ENCODE measurements at regions not wholly inside any gene's neighbourhood (a gene's known extent, or its start where the extent isn't known, plus 50 kb on each side); places are given as distances from the start of the nearest gene placed in this dataset.
"Not testable (repeated sequence)": the region's sequence is repeated elsewhere in the genome, so short reads cannot be mapped to it uniquely, and the experiment has no call there.

DNA sequence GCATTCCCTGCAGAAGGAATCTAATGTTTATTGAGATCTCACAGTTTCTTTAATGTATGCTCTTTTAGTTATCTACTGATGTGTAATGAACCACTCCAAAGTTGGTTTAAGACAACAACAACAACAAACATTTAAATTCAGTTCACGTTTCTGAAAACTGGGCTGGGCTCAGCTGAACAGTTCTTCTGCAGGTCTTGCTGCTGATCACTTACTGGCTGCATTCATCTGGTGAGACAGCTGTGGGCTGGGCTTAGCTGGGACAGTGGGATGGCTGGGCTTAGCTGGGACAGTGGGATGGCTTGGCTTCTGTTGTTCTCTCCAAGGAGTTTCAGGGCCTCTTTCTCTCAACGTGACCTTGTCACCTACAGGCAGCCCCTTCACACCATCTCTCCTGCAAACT, 544.3 kb upstream of the CDH5 start:
- no peak for DNase-seq

DNA sequence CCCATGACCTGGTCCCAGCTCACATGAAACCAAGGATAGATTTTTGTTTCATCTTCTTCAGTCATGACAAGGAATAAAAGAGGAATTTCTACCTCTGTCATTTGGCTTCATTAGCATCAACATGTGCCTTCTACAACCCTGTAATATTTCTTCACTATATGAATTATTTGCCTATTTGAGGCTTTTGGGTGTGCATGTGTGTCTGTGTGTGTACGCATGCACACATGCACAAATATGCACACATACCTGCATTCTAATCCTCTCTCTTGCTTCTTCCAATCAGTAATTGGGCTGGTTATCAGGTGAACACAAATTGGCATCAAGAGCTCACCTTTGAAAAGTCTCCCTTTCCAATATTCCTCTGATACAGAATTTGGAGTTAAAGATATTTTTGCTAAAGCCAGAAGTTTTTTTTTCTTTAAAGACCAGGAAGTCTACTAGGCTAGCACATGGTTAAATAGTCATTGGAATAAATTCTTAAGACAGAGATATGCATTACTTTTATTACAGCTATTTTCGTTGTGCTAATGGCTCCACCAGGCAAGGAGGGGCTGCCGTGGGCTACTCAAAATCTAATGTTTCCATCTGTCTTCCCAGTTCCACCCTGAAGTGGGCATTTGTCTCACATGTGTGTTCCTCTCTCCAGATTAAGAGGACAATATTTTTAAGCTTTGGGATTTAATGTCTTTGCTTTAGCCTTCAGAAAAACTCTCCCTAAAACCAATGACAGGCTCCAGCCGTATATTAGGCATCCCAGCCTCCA, 547.2 kb upstream of the CDH5 start:
- DNase-seq: no peak

DNA sequence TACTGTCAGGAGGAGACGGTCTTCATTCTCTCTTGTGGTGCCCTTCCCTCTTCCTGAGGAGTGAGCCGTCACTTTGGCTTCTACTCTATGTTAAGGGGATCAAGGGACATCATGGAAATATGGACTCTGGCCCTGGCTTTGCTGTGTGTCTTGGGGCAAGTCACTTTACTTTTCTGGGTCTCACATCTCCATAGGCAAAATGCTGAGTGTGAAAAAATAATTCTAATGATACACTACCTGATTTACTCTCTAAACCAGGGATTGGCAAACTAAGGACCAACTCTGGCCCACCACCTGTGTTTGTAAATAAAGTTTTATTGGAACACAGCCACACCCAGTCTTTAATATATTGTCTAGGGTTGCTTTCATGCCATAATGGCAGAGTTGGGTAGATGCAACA, 548.7 kb upstream of the CDH5 start:
- no peak for DNase-seq

DNA sequence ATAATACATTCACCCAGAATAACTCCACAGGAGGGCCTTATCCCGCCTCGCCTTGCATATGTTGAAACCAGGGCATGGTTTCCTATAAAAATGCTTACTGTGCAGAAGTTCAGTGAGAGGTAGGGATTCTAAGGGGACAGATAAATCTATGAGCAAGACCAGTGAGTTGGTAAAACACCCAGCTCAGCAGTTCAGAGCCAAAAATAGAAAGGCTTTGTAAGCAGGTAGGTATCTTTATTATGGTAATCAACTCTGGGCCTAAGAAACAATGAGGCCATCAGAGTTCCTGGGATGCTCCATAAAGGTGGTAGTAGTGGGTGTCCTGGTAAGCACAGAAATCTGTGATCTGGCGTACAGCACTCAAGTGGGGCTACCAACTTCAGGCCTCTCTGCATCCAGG, 549.4 kb upstream of the CDH5 start:
- no peak for DNase-seq

DNA sequence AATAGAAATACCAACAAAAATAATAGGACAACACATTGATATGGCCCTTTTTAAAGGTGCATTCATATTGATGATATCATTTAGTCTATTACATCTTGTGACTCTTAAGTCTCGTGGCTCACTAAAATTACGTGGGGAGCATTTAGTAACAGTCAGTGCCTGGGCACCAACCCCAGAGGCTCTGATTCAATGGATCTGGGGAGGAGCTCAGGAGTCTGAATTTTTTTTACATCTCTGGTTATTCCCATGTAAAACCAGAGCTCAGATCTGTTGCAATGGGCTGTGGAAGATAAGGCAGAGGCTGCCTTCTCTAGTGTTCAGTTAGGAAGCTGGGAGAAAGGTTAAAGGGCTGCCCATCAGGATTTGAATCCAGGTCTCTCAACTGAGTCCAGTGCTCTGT, 549.9 kb upstream of the CDH5 start:
- no peak for DNase-seq

DNA sequence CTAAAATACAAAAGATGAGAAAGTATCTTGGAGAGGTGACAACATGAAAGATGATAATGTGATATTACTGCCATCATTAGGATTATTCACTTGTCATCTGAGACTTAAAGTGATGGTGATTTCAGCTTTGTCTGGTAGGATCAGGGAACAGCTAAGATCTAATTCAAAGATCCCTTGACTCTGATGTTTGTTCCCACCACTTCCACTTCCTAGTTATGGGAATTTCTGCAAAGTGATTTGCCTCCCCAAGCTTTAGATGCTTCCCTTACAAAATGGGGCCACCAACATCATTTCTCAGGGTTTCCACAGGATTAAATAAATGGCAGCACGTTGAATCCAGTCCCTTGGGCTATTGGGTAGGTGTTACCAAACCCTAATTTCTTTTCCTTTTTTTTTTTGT, 550.8 kb upstream of the CDH5 start:
- no peak for DNase-seq

DNA sequence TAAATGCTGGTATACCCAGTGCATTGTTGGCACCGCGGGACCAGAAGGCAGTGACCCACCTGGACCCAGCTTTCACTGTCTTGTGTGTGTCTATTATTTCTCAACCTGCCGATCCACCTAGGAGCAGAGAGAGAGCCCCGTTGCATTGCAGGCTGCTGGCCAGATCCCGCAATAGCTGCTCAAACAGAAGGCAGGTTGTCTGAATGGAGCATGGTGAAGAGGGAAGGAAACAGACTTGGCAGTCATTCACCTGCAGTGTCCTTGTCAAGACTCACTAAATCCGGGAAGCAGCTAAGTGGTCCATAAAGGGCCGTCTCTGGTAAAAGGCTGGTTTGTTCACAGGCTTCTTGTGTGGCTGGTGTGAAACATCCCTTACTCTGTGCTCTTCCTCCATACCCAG, 552.6 kb upstream of the CDH5 start:
- not testable (repeated sequence) for DNase-seq

DNA sequence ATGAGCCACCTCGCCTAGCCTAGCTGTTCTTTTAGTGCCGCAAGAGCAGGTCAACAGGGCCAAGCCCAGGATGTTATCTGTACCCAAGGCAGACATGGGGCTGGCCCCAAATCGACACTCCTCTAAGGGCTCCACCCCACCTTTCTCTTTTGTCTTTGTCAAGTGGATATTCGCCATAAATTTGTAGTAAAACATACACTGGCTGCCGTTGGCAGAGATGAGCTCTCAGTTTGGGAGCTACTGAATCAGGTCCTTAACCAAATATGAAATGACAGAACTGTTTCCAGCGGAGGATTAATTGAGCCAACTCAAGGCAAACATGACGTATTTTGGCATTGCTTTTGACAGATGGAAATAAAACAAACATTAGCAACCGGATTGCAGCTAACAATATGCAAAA, 556.9 kb upstream of the CDH5 start:
- DNase-seq: no peak

DNA sequence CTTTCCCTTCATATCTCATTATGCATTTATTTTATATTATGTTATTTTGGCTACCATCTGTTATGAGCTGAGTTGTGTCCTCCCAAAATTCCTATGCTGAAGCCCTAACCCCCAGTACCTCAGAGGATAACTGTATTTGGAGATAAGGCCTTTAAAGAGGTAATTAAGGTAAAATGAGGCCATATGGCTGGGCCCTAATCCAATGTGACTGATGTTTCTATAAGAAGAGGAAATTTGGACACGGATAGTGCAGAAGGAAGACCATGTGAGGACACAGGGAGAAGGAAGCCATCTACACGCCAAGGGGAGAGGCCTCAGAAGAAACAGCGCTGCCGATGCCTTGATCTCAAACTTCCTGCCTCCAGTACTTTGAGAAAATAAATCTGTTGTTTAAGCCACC, 557.7 kb upstream of the CDH5 start:
- no peak for DNase-seq

DNA sequence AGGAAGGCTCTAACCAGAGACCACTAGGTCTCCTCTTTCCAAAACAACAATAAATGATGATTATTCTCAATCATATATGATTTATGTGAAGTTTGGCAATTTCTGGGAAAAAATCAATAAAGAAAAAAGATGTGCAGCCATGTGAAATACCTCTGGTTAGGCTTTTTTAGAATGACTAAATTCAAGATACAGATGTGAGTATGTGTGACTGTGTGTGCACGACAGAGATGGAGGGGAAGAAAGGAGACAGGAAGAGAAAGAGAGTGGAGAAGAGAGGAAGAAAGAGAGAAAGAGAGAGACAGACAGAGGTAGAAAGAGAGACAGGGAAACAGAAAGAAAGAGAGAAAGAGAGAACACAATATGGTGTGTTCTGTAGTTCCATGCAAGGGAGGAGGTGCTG, 558.6 kb upstream of the CDH5 start:
- no peak for DNase-seq

DNA sequence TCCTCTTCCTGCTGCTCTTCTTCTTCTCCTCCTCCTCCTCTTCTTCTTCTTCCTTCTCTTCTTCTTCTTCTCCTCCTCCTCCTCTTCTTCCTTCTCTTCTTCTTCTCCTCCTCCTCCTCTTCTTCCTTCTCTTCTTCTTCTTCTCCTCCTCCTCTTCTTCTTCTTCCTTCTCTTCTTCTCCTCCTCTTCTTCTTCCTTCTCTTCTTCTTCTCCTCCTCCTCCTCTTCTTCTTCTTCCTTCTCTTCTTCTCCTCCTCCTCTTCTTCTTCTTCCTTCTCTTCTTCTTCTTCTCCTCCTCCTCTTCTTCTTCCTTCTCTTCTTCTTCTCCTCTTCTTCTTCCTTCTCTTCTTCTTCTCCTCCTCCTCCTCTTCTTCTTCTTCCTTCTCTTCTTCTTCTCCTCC, 560.8 kb upstream of the CDH5 start:
- DNase-seq: not testable (repeated sequence)

DNA sequence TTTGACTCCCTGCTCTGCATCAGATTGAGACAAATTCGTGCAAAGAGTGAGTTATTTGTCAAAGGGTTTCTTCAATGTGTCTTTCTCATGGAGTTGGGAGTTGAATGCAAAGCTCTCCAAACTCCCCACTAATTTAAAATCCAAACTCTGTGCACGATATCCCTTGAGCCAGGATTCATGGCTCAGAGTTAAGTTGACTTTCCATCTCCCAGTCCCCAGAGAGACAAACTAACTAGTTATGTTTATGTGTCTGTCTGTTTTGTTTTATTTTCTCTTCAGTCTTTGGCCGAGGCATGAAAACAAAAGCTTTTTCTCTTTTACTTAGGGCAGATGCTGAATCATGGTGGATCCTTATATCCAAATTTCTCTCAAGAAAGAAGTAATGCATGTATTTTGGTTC, 570.0 kb upstream of the CDH5 start:
- no peak for DNase-seq

DNA sequence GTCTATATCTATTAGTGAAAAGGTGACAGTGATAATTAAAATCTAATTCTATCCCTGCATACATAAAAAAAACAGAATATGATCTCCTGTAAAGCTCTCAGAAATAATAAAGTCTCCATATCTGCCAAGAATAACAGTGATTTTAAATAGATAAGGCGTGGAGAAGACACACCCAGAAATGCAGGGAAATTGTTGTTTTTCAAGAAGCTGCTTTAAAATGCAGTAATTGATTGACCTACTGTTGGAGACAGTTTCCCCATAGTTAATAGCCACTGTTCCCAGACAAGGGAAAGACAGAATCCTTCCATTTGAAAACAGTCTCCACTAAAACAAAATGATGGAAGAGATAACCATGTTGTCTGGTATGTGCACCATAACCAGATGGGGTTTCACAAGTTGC, 571.5 kb upstream of the CDH5 start:
- no peak for DNase-seq

DNA sequence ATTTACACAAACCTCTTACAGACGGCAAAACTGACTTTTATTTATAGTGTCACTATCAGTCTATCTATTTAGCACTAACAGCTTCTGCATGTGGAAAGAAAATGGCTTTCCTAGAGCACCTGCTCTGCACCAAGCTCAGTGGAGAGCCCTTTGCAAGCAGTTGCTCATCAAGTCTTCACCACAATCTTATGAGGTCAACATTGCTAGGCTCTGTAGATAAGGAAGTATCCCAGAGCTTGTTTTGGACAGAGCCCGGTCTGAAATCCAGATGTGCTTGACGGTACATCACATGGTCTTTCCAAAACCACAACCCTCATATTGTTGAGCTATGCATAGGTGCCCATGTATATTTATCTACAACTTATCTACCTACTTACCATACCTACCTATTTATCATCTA, 572.7 kb upstream of the CDH5 start:
- DNase-seq: no peak

DNA sequence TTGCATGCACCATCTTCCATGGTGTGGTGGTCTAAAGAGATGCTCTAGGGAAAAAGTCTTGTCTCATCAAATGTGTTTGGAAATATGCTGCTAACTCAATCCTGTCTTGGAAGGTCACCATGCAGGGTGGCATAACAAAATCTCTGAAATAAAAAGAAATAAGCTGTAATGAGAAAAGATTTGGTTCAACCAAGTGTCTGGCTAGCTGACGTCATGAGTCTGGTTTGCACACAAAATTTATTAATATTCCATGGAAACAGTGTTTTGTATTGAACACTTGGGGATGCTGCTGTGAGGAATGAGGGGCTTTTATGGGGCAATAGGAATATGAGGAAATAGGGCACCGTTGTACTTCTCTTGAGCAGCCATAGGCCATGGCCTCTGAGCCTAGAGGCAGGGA, 575.7 kb upstream of the CDH5 start:
- no peak for DNase-seq

DNA sequence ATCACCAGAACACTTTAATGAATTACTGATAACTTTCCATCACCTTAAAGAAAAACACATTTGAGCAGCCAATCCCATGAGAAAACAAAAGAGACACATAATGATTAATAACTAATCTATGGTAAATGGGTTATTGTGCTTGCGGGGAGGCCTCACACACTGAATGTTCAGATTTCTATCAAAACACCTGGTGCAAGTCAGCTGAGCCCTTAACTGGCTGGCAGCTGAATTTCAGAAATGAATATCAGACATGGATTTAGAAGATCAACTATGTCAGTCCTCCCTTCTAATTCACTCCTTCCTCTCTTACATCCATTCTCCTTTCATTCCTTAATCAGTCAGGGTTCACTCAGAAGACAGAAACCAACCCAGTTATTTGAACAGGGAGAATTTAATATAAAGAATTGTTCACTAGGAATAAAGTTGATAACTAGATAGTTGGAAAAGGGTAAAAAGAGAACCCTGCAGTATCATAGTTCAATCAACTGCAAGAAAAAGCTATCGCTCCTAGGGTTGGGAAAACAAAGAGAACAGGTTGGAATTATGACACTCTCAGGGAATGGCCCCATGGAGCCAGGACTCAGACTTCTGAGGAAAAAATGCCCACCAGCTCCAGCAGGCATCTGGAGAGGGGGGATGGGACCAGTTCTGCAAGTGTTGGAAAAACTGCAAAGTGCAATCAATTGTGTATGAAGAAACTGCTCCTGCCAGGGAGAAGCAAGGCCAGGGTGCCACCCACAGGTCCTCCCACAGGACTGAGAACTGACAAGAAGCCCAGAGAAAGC, 577.1 kb upstream of the CDH5 start:
- DNase-seq: no peak

DNA sequence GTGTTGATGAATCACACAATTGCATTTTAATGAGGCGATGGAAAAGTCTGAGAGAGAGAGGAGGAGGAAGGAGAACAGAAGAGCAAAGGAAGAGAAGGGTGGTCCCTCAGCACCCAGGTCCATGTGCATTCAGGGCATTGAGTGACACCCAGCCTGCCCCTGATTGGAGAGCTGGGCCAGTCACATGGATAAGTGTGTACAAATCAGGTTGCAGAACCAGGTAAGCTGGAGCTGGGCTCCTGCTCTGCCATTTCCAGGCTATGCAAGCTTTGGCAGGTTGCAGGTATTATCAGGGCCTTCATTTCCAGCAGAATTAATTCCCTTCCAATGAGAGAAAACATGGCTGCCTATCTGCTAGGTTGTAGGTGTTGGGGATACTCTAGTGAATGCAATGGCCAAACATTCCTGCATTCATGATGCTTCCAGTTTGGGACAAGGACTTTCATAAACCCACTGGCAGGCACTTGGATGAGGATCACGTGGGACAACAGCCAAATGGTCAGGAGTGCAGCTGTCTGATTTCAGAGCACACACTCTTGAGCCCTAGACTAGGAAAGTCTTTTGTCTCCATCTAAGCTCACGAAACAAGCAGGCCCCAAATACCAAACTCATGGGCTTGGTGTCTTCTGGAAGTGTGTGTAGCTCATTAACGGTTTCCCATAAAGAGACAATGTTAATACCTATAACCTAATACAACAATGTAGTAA, 577.9 kb upstream of the CDH5 start:
- no peak for DNase-seq

DNA sequence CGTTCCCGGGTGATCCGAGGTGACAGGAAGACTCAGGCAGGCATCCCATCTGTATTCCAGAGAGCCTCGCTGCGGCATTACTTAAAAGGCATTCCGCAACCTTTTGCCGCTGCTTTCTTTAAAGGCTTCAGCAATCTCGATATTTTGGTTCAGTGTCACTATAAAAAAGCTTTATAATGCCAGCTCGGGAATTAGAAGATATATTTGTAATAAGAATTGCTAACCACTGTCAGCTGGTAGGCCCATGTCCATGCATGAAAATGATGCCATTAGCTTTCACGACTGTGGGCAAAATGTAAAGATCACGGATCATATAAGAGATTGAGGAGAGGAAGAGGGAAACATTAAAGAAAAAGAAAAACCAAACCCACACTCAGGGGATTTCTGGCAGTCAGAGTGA, 578.6 kb upstream of the CDH5 start:
- DNase-seq: no peak

DNA sequence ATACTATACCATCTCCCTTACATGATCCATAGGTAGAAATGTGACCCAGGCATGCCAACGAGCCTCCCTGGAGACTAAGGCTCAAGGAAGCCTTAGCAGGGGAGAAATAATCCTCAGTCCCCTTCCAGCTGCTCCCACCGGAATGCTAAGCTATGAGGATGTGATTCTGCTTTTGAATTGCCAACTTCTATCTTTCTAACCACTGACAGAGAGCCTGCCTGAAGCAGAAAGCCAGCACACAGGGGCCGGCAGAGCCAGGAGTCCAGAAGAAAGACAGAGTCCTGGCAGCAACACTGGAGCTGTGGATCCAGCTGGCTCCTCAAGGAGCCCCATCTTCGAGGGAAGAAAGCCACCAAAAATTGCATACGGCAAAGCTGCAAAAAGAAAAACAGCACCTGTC, 579.6 kb upstream of the CDH5 start:
- DNase-seq: no peak

DNA sequence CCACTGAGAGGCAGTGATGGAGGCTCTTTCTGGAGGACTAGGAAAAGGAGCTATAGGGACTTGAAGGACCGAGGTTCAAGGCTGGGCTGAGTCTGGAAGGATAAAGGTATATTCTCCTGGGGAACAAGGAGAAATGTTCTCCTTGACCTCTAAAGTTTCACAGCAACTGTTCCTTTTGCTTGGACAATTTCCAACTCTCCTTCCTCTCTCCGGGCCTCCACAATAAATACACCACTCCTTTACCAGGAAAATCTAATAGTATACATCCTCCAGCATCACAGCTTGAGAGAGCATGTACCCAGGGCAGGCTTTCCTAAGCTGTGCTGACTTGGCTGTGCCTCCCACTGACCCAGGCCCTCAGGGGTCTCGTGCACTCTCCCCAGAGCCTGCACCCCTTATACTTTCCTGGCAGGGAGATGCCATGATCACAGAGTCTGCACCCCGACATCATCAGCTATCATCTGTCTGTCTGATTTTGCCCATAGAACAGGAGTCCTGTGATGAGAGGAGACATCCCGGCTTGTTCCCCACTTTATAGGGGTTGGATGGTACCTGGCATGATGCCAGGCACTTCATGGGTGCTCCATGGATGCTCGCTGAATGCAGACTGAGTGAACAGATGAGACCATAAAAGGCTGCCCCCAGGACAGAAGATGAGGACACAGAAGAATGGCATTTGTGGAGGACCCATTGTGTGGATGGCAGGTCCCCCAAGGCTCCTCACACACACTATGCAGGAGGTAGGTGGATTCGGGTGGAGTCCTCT, 582.6 kb upstream of the CDH5 start:
- DNase-seq: no peak

DNA sequence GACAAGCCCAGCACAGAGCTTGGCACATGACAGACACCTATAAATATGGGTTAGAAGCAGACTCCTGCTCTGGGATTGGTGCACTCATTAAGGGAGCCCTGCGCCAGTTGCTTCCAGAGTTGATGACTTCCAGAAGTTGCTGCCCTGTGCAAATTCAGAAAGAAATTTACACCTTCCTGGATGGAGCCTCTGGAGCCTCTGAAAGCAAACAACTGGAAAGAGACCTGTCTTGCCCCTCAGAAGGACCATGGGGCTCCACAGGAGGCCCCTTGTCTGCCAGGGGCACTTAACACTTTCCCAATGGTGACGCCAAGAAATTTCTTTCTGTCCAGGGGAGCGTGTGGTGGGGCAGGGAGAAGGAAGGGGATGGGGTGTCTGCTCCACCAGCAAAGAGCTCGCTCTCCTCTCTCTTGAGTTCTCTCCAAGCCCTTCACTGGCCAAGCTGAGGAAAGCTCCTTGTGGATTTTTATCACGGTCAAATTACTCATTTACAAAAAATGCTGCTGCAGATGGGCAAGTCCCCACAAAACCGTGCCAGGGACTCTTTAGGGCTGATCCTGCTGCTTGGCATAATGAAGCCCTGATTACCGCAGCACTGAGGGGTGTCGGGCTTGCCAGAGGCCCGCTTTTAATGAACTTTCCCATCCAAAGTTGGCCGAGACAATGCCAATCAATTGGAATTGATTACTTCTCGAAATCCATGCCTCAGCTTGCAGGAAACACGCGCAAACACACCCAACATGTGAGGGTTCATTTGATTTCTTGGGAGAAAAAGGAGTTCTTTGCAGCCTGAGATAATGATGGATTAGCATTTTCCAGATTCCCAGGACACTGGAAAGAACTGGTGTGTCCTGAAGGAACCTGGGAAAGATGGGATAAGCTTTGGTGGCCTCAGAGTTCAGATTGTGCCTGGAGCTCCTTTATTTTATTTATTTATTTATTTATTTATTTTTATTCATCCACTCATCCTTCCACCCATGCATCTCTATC, 583.6 kb upstream of the CDH5 start:
- no peak for DNase-seq

DNA sequence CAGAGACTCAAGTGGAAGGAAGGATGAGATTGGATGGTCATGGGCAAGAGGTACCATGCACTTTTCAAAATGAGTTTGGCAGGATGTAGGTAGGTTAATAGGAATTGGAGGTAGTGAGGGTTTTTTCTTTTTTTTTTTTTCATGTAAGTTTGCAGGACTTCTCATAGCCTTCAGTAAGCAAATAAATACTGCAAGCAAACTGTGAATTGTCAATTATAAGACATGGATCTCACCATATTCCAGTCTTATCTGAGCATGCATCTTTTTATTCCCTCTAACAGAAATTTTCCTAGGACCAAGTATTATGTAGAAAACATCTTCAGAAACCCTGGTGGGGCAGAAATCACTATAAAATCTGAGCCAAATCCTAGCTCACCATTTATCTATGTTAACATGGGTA, 584.6 kb upstream of the CDH5 start:
- DNase-seq: no peak

Measured in NCI-H526 (cell line).